IMR-90 (cell line): ENCODE measurements at regions not wholly inside any gene's neighbourhood (a gene's known extent, or its start where the extent isn't known, plus 50 kb on each side); places are given as distances from the start of the nearest gene placed in this dataset.

Experiments
- ATAC-seq: fragments of 200-7000 bp; cut with Tn5 transposase; 2 replicates; pipeline ENCODE4 v1.9.1; 2020; ENCODE audit warnings: low read depth, mild to moderate bottlenecking, moderate library complexity
- BruUV-seq: library from RNA; stranded (reverse); fragments of 400-500 nt; replicated peaks from 2 replicates; lab custom pipeline; 2021; lab: Mats Ljungman, UMichigan
- CTCF ChIA-PET: fragments of 300-600 bp; formaldehyde crosslinking; extraction: SDS; loops from one replicate; lab custom pipeline; 2021; ENCODE audit warnings: antibody characterized with exemption; lab: Yijun Ruan, JAX
- POLR2A ChIA-PET: fragments of 300-600 bp; sonication (Branson Sonifier 250); formaldehyde crosslinking; loops from one replicate; lab custom pipeline; 2022; ENCODE audit warnings: antibody characterized with exemption; ENCODE audit not compliant: unreplicated experiment; lab: Charles Lee
- DNase-seq: peaks from one replicate; pipeline ENCODE4 v3.0.0; 2013
- H2AFZ ChIP-seq: replicated peaks from 2 replicates; pipeline ENCODE3; 2013; ENCODE audit warnings: low read length, mild to moderate bottlenecking; ENCODE audit not compliant: poor library complexity
- H2AK5ac ChIP-seq: 2 replicates; pipeline ENCODE4 v1.6.1; 2013; ENCODE audit warnings: low read depth, low read length, inconsistent platforms
- H2AK9ac ChIP-seq: replicated peaks from 2 replicates; pipeline ENCODE3; 2013; ENCODE audit warnings: mild to moderate bottlenecking, low read depth, low read length, moderate library complexity; ENCODE audit not compliant: poor library complexity
- H2BK120ac ChIP-seq: 2 replicates; pipeline ENCODE4 v1.6.1; 2013; ENCODE audit warnings: low read depth, low read length, inconsistent platforms
- H2BK15ac ChIP-seq: 3 replicates; pipeline ENCODE4 v1.6.1; 2013; ENCODE audit warnings: low read depth, low read length, inconsistent platforms
- H2BK20ac ChIP-seq: 2 replicates; pipeline ENCODE4 v1.6.1; 2013; ENCODE audit warnings: low read depth, mild to moderate bottlenecking, inconsistent platforms, low read length, moderate library complexity
- H2BK5ac ChIP-seq: 2 replicates; pipeline ENCODE4 v1.6.1; 2013; ENCODE audit warnings: mild to moderate bottlenecking, low read depth, low read length, inconsistent platforms; ENCODE audit not compliant: poor library complexity, severe bottlenecking
- H3K14ac ChIP-seq: replicated peaks from 2 replicates; pipeline ENCODE4 v1.6.1; 2013; ENCODE audit warnings: low read depth, low read length, inconsistent platforms
- H3K18ac ChIP-seq: 2 replicates; pipeline ENCODE4 v1.6.1; 2013; ENCODE audit warnings: low read depth, low read length, control low read depth
- H3K23ac ChIP-seq: 2 replicates; pipeline ENCODE4 v1.6.1; 2013; ENCODE audit warnings: low read depth, low read length, inconsistent platforms
- H3K27ac ChIP-seq: 2 replicates; pipeline ENCODE4 v1.5.1; 2013; ENCODE audit warnings: mild to moderate bottlenecking, control low read depth, low read length; ENCODE audit not compliant: insufficient read depth
- H3K27me3 ChIP-seq: 2 replicates; pipeline ENCODE4 v1.6.1; 2013; ENCODE audit warnings: low read length; ENCODE audit not compliant: control insufficient read depth, insufficient read depth
- H3K36me3 ChIP-seq: 2 replicates; pipeline ENCODE4 v1.6.1; 2013; ENCODE audit warnings: low read length, mixed read lengths; ENCODE audit not compliant: control insufficient read depth, insufficient read depth
- H3K4ac ChIP-seq: 2 replicates; pipeline ENCODE4 v1.6.1; 2013; ENCODE audit warnings: low read depth, low read length, inconsistent platforms
- H3K4me1 ChIP-seq: 2 replicates; pipeline ENCODE4 v1.6.1; 2013; ENCODE audit warnings: low read length, mixed read lengths; ENCODE audit not compliant: control insufficient read depth, insufficient read depth
- H3K4me2 ChIP-seq: 2 replicates; pipeline ENCODE4 v1.6.1; 2013; ENCODE audit warnings: low read depth, mild to moderate bottlenecking, control low read depth, low read length, moderate library complexity
- H3K4me3 ChIP-seq: 2 replicates; pipeline ENCODE4 v1.5.1; 2013; ENCODE audit warnings: low read depth, mild to moderate bottlenecking, control low read depth, low read length, moderate library complexity; ENCODE audit not compliant: insufficient read depth
- H3K56ac ChIP-seq: 2 replicates; pipeline ENCODE4 v1.6.1; 2013; ENCODE audit warnings: low read length, inconsistent platforms; ENCODE audit not compliant: insufficient read depth; ENCODE audit errors: extremely low read depth
- H3K79me1 ChIP-seq, 2 experiments: 2 replicates each; pipeline ENCODE4 v1.6.1; 2013; ENCODE audit warnings: low read length in 2 of 2, inconsistent platforms in 1 of 2, low read depth in 1 of 2
- H3K9ac ChIP-seq: 2 replicates; pipeline ENCODE4 v1.6.1; 2013; ENCODE audit warnings: low read depth, low read length, control low read depth
- H3K9me1 ChIP-seq: 2 replicates; pipeline ENCODE4 v1.6.1; 2013; ENCODE audit warnings: low read length, inconsistent platforms; ENCODE audit not compliant: insufficient read depth
- H3K9me3 ChIP-seq: 2 replicates; pipeline ENCODE4 v1.6.1; 2013; ENCODE audit warnings: low read length; ENCODE audit not compliant: control insufficient read depth, insufficient read depth
- H4K20me1 ChIP-seq: 2 replicates; pipeline ENCODE4 v1.6.1; 2013; ENCODE audit warnings: low read length, inconsistent platforms; ENCODE audit not compliant: insufficient read depth
- H4K5ac ChIP-seq: 2 replicates; pipeline ENCODE4 v1.6.1; 2013; ENCODE audit warnings: mild to moderate bottlenecking, low read depth, low read length, control low read depth
- H4K8ac ChIP-seq, 2 experiments: 2 replicates each; pipeline ENCODE4 v1.6.1; 2013; ENCODE audit warnings: low read depth in 2 of 2, low read length in 2 of 2, control low read depth in 1 of 2, inconsistent platforms in 1 of 2
- H4K91ac ChIP-seq: 2 replicates; pipeline ENCODE4 v1.6.1; 2013; ENCODE audit warnings: low read depth, low read length, inconsistent platforms; ENCODE audit not compliant: insufficient read depth
- CHD1 ChIP-seq: IDR thresholded peaks from 2 replicates; pipeline ENCODE4 v1.6.1; 2012; ENCODE audit warnings: low read depth, low read length, improper control_type of control experiment
- FOS ChIP-seq: fragments of 150-350 bp; IDR thresholded peaks from 2 replicates; pipeline ENCODE4 v1.6.1; 2016; ENCODE audit warnings: low read depth, low read length
- USF2 ChIP-seq: fragments of 150-350 bp; IDR thresholded peaks from 2 replicates; pipeline ENCODE4 v1.6.1; 2017; ENCODE audit warnings: mild to moderate bottlenecking, antibody characterized with exemption, low read length, low read depth
- WGBS, 2 experiments: methylation state at CpG; one replicate each; pipeline versions ENCODE4 v1.1.5 to v1.1.7; 2013; ENCODE audit warnings: missing lambda C conversion rate in 2 of 2; ENCODE audit not compliant: insufficient read length in 1 of 2; ENCODE audit errors: extremely low coverage in 2 of 2; 5-methylcytosine and 5-hydroxymethylcytosine counted together
- dilution Hi-C: fragments of 300-500 bp; cut with HindIII; formaldehyde crosslinking; loops from one replicate; pipeline ENCODE4 v1.14.3; 2018; ENCODE audit warnings: low sequenced_read_pairs; ENCODE audit not compliant: unreplicated experiment
- in situ Hi-C: fragments of 300-500 bp; cut with MboI; formaldehyde crosslinking; loops from 3 replicates; pipeline ENCODE4 v1.14.3; 2019; ENCODE audit warnings: low sequenced_read_pairs, inconsistent platforms, mixed read lengths
- intact Hi-C: fragments of 100-400 bp; cut with micrococcal nuclease; formaldehyde crosslinking; loops from 2 replicates; pipeline ENCODE4 v1.10.0; 2022

DNA sequence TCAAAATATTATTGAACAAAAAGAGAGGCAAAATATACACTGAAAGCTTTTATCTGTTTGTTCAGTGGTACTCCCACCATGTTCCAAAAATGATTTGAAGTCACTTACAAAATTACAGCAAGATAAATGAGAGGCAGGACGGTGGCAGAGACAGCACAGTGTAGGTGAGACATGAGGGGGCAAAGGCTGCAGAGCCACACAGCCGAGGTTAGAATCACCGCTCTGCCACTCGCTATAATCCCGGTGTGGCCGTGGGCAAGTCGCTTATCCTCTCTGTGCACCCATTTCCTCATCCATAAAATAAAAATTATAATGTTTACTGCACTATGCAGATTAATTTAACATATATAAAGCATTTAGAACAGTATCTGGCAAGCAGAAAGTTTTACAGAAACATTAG, 140.1 kb upstream of the BEND6 start:
- H3K4me2 ChIP-seq: no peak overlapping the region
- WGBS, 2 experiments: no CpG with 5 or more reads among the region's 7 CpGs
- no peak for TF ChIP-seq FOS
- no peak for TF ChIP-seq USF2
- TF ChIP-seq CHD1: no peak
- in situ Hi-C loops: no loop called here
- no peak overlapping the region for H2BK120ac ChIP-seq
- H2AK5ac ChIP-seq: no peak overlapping the region
- no peak overlapping the region for H3K56ac ChIP-seq
- BruUV-seq: no TSS peak
- no peak overlapping the region for H4K8ac ChIP-seq
- H3K4ac ChIP-seq: no peak overlapping the region
- H4K5ac ChIP-seq: no peak overlapping the region
- H3K14ac ChIP-seq: no peak overlapping the region
- H4K20me1 ChIP-seq: peaks cover 65% of the 10 kb centered on the region
- intact Hi-C loops: no loop called here
- no peaks in the 10 kb centered on the region for H3K9me3 ChIP-seq
- no peak overlapping the region for H4K91ac ChIP-seq
- CTCF ChIA-PET: interaction anchor here (0.8 kb wide), 1 partner anchor 10 kb away, joined by 4 read pairs; no protein-coding TSS in a partner anchor
- no peak overlapping the region for H2AFZ ChIP-seq
- no peak overlapping the region for H3K18ac ChIP-seq
- peaks cover 7 to 64% of the 10 kb centered on the region in 2 experiments; a peak in 2 of 4 replicates for H3K79me1 ChIP-seq
- H2BK15ac ChIP-seq: no peak overlapping the region
- POLR2A ChIA-PET: no interaction called here
- no peak for DNase-seq
- no peak overlapping the region for H3K9ac ChIP-seq
- H3K4me1 ChIP-seq: peaks cover 17% of the 10 kb centered on the region
- H2BK20ac ChIP-seq: no peak overlapping the region
- no peak overlapping the region for H3K23ac ChIP-seq
- no peak overlapping the region for H3K27ac ChIP-seq
- no peak overlapping the region for H2BK5ac ChIP-seq
- H3K9me1 ChIP-seq: peaks cover 12% of the 10 kb centered on the region
- no peak overlapping the region for H2AK9ac ChIP-seq
- H3K36me3 ChIP-seq: no peaks in the 10 kb centered on the region
- no peak for ATAC-seq
- no peak overlapping the region for H3K4me3 ChIP-seq
- dilution Hi-C loops: no loop called here
- H3K27me3 ChIP-seq: no peaks in the 10 kb centered on the region
